Erythroblast (primary cell): ENCODE measurements at regions not wholly inside any gene's neighbourhood (a gene's known extent, or its start where the extent isn't known, plus 50 kb on each side); places are given as distances from the start of the nearest gene placed in this dataset.

Experiments used
- DNase-seq, 2 experiments: peaks; one replicate each; lab custom pipeline; 2025; lab: John Stamatoyannopoulos, UW
- GATA1 ChIP-seq: IDR thresholded peaks from 2 replicates; pipeline ENCODE4 v1.6.1; 2011; ENCODE audit warnings: low read depth, mild to moderate bottlenecking, control low read depth, low read length, moderate library complexity
- POLR2A ChIP-seq: IDR thresholded peaks from 2 replicates; pipeline ENCODE4 v1.6.1; 2011; ENCODE audit warnings: mild to moderate bottlenecking, low read length

- no peak for DNase-seq
- TF ChIP-seq POLR2A (no peak), GATA1 (no peak)
These were observed 121.5 kb upstream of the CXCL12 start for GRCh38 chr10:44506386-44506785.

- DNase-seq: no peak
These were observed 125.7 kb upstream of the CXCL12 start for GRCh38 chr10:44510379-44511115.

GRCh38 chr10:44511166-44511565 is 126.3 kb upstream of the CXCL12 start:
- no peak for TF ChIP-seq POLR2A
- TF ChIP-seq GATA1: no peak
- no peak for DNase-seq

More at GRCh38 chr10:44510379-44511115, 125.7 kb upstream of the CXCL12 start:
- TF ChIP-seq POLR2A (no peak), GATA1 (no peak)

- DNase-seq: no peak
- TF ChIP-seq POLR2A: no peak
- TF ChIP-seq GATA1: no peak
These were observed 126.7 kb upstream of the CXCL12 start for GRCh38 chr10:44511601-44512000.

- TF ChIP-seq GATA1 (no peak), POLR2A (no peak)
- DNase-seq: no peak
These were observed 127.6 kb upstream of the CXCL12 start for GRCh38 chr10:44512431-44513022.

GRCh38 chr10:44513591-44513990 is 128.7 kb upstream of the CXCL12 start:
- TF ChIP-seq GATA1 (no peak), POLR2A (no peak)
- no peak for DNase-seq

- DNase-seq: no peak
- no peak for TF ChIP-seq POLR2A
These were observed 132.0 kb upstream of the CXCL12 start for GRCh38 chr10:44516891-44517290.

GRCh38 chr10:44517635-44518034 is 132.7 kb upstream of the CXCL12 start:
- peak; percentile 9 to 24 for DNase-seq
- no peak for TF ChIP-seq POLR2A
- TF ChIP-seq GATA1: no peak

- TF ChIP-seq GATA1 (no peak), POLR2A (no peak)
- no peak for DNase-seq
These were observed 134.5 kb upstream of the CXCL12 start for GRCh38 chr10:44519361-44519760.

- DNase-seq: no peak
- no peak for TF ChIP-seq GATA1
- no peak for TF ChIP-seq POLR2A
These were observed 135.8 kb upstream of the CXCL12 start for GRCh38 chr10:44520651-44521050.

- TF ChIP-seq POLR2A (no peak), GATA1 (no peak)
- no peak for DNase-seq
These were observed 154.3 kb upstream of the CXCL12 start for GRCh38 chr10:44539178-44539577.

- no peak for TF ChIP-seq GATA1
- no peak for TF ChIP-seq POLR2A
- no peak for DNase-seq
These were observed 167.8 kb upstream of the CXCL12 start for GRCh38 chr10:44552726-44553125.

- TF ChIP-seq POLR2A: no peak
- TF ChIP-seq GATA1: no peak
- DNase-seq: no peak
These were observed 172.8 kb upstream of the CXCL12 start for GRCh38 chr10:44557596-44558191.

- no peak for TF ChIP-seq GATA1
- TF ChIP-seq POLR2A: no peak
- DNase-seq: no peak
These were observed 173.6 kb upstream of the CXCL12 start for GRCh38 chr10:44558521-44558920.
